NCI-H524 treated with DMSO at 0.1 percent for 48 hours (cell line): ENCODE measurements at regions not wholly inside any gene's neighbourhood (a gene's known extent, or its start where the extent isn't known, plus 50 kb on each side); places are given as distances from the start of the nearest gene placed in this dataset.
"Not testable (repeated sequence)": the region's sequence is repeated elsewhere in the genome, so short reads cannot be mapped to it uniquely, and the experiment has no call there.

Experiments
- DNase-seq: peaks from one replicate; lab custom pipeline; 2025; lab: John Stamatoyannopoulos, UW

- no peak for DNase-seq
These were observed 52.1 kb downstream of the PWWP3B start for GRCh38 chrX:106220177-106220576.

DNA sequence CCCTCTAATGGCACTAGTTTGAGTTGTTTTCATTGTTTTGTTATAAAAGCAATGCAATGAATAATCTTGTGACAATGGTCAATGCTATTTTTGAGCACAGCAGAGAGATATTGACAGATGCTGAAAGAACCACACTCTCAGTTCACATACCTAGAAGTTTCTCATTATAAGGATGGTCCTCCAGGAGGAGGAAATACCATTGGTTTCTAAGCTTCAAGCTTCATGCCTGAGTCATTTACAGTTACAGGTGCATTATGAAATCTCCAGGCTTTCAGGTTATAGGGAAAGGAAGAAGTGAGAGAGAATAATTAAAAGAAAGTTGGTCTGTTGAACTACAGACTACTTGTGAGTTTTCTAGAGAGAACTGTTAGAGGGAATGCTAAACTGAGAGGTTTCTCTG is 75.3 kb downstream of the PWWP3B start:
- no peak for DNase-seq

DNA sequence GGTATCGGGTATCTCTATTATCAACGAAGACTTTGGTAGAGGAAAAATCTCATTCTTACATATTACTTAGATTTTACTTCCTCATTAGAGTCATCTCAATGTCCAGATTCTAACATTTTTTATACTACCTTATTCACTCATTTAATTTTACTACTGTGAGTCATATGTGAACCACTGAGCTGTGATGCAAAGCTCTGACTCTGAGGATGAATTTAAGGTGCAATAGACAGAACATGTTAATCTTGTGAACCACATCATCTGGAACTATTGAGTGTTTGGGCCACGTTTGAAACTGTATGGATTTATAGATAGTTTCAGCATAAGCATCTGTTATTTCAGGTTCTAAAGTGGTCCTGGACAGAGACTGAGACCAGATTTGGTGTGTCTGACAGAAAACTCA is 78.4 kb downstream of the PWWP3B start:
- DNase-seq = no peak

- DNase-seq = no peak
These were observed 79.1 kb downstream of the PWWP3B start for GRCh38 chrX:106247162-106247561.

DNA sequence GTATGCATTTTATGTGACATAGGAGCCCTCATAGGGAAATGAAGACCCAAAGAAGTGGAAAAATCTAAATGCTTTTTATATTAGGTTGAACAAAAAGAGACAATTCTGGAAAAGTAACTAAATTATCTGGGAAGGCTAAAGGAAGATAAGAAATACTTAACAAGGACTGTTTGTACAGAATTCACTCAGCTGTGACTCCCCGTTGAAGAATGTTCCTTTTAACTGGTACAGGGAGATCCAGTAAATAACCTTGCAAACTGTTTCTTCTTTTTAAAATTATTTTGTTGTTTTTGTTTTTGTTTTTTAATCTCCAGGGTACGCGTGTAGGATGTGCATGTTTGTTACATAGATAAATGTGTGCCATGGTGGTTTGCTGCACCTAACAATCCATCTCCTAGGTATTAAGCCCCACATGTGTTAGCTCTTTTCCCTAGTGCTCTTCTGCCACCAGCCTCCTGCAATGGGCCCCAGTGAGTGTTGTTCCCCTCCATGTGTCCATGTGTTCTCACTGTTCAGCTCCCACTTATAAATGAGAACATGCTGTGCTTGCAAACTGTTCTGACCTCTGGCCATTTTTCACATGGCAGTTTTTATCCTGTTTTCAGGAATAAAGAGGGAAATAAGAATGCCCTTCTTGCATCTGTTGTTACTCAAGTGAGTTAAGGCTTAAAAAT is 81.7 kb downstream of the PWWP3B start:
- no peak for DNase-seq

- no peak for DNase-seq
These were observed 95.7 kb downstream of the PWWP3B start for GRCh38 chrX:106263817-106264216.

GRCh38 chrX:106273947-106274587 is 106.0 kb downstream of the PWWP3B start:
- not testable (repeated sequence) for DNase-seq

GRCh38 chrX:106275172-106275571 is 107.1 kb downstream of the PWWP3B start:
- not testable (repeated sequence) for DNase-seq

DNA sequence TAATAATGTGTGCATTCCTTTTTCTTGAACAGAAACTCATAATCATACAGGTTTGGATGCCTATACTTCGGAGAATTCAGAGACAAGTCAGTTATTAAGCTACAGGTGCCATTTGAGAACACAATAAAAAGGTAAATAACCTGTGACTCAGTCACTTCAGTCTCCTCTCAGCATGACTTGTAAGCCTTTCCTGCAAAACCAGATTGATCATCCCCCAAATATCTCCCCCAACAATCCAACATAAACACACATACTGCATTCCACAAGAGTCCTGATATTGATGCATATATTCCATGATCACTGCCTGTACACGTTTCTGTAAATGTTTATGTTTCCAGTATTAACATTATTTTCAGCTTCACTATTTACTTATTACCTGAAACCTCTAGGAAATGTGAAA is 110.8 kb downstream of the PWWP3B start:
- DNase-seq = no peak

GRCh38 chrX:106281383-106281782 is 113.3 kb downstream of the PWWP3B start:
- no peak for DNase-seq

DNA sequence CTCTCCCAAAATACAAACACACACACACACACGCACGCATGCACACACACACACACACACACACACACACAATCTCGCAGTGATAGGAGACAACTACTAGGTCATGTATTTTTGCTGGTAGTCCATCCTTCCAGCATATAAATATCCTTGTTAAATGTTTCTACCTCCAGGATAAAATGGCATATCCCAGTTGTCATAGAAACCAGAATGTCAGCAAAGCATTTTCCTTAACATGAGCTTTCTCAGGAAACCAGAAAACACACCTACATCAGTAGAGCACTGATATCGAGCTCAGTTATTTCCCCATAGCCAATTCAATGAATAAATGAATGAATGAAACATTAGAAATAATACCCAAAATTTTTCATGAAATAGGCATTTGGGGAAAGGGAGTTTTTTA is 115.7 kb downstream of the PWWP3B start:
- DNase-seq = no peak

- no peak for DNase-seq
These were observed 116.4 kb downstream of the PWWP3B start for GRCh38 chrX:106284431-106285025.

- no peak for DNase-seq
These were observed 118.0 kb downstream of the PWWP3B start for GRCh38 chrX:106286053-106286650.

GRCh38 chrX:106290778-106291177 is 122.7 kb downstream of the PWWP3B start:
- DNase-seq = not testable (repeated sequence)

DNA sequence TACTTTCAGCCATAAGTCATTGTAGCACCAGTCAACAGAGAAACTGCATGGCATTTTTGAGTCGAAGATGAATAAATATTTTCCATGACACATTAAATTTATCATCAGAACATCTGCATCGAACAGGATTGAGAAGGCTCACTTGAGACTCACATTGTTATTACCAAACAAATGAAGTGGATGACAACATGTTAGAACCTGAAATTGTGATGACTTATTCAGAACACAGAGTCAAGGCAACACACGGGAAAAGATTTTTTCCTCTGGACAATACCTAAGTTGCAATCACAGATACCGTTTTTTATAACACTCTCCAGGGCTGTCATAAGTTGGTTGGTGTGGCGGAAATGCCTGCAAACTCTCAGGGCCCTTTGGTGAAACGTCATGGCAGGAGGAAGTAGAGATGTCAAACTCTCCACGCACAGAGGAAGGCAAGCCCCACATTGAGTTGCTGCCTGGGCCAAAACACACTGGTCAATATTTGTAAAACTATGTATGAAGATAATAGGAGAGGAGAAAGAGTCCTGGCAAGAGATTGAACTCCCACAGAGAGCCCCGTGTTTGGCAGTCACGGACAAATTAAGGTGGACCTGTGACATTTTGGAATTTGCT is 123.8 kb downstream of the PWWP3B start:
- not testable (repeated sequence) for DNase-seq

DNA sequence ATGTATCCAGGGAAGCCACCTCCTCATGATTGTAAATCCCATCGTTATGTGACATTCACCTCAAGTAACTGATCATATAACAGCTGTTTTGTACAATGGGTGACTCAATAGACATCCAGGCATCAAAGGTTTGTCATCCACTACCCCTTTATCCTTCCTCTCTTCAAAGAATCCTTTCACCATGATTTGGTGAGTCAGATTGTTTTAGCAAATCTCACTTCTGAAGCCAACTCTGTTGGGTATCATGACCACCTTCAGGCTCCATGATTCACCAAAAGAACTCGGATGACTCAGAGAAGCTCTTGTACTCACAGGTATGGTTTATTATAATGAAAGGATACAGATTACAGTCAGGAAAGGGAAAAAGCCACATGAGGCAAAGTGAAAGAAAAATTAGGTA is 132.1 kb downstream of the PWWP3B start:
- DNase-seq = no peak

DNA sequence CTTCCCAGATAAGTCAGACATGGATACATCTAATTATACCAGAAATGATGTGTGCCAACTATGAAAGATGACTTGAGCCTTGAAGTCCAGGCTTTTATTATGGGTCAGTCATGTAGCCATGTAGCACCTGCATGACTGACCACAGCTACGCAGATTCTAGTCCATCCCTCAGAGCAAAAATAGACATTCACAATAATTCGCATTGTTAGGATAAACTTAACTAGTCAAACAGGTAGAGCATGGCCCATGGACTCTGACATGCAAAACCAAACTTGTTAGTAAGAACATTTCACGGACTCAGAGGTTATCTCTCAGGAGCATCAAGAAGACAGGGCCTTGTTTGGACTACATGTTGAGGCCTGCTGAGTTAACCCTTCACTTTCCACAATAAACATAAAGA is 132.6 kb downstream of the PWWP3B start:
- DNase-seq = no peak

GRCh38 chrX:106302304-106302703 is 134.2 kb downstream of the PWWP3B start:
- DNase-seq = no peak

- no peak for DNase-seq
These were observed 138.4 kb downstream of the PWWP3B start for GRCh38 chrX:106306391-106306947.

DNA sequence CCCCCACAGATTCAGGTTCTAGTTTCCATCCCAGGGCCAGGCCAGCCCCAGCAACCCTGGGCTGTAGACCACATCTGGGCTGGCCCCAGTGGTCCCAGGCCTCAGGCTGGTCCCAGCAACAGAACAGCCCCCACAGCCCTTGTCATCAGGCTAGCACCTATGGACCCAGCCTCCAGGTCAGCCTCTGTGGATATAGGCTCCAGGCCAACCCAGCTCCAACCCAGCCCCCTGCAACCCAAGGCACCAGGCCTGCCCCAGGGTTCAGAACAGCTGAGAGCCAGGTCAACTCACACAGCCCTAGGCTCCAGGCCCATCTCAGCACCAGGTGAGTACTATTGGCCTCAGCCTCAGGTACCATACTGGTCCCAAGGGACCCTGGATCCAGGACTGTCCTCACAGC is 155.3 kb downstream of the PWWP3B start:
- DNase-seq = no peak

- no peak for DNase-seq
These were observed 163.5 kb downstream of the PWWP3B start for GRCh38 chrX:106331606-106332005.

DNA sequence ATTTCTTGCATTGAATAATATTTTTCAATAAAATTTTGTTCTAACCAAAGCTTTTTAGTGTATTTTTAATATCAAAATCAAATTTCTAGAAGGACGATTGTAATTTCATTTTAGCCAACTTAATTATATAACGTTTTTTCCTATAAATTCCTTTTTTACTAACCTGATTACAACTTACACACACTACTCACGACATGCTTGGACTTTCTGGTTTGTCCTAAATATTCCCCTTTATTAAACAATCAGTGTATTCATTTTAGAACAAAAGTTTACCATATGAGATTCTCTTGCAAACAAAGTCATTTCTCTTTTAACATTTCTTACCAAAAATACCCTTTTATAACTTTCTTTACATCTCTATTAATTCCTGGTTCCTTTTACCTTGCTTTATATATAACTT is 173.7 kb downstream of the PWWP3B start:
- DNase-seq = no peak
